MM.1S (cell line): ENCODE measurements at regions not wholly inside any gene's neighbourhood (a gene's known extent, or its start where the extent isn't known, plus 50 kb on each side); places are given as distances from the start of the nearest gene placed in this dataset.

Source experiments
- DNase-seq: peaks from one replicate; pipeline ENCODE4 v3.0.0-alpha.2; 2015
- H2AFZ ChIP-seq: fragments of 300-600 bp; sonication (generic); 2 replicates; pipeline ENCODE4 v1.6.0; 2016; ENCODE audit warnings: antibody characterized with exemption, low read length
- H3F3A ChIP-seq: fragments of 300-600 bp; sonication (generic); 2 replicates; pipeline ENCODE4 v1.6.1; 2016; ENCODE audit warnings: mild to moderate bottlenecking, antibody characterized with exemption, low read length, moderate library complexity, mixed read lengths; ENCODE audit not compliant: insufficient read depth
- H3K27ac ChIP-seq: fragments of 300-600 bp; sonication (generic); 2 replicates; pipeline ENCODE4 v1.5.1; 2016; ENCODE audit warnings: mild to moderate bottlenecking, low read length
- H3K27me3 ChIP-seq: fragments of 300-600 bp; sonication (generic); replicated peaks from 2 replicates; pipeline ENCODE4 v1.6.0; 2016; ENCODE audit warnings: low read length; ENCODE audit not compliant: insufficient read depth
- H3K36me3 ChIP-seq: fragments of 300-600 bp; sonication (generic); replicated peaks from 2 replicates; pipeline ENCODE4 v1.6.1; 2016; ENCODE audit warnings: mild to moderate bottlenecking, low read length, mixed read lengths; ENCODE audit not compliant: insufficient read depth
- H3K4me1 ChIP-seq: fragments of 300-600 bp; sonication (generic); 2 replicates; pipeline ENCODE4 v1.6.1; 2016; ENCODE audit warnings: low read length, mixed read lengths
- H3K4me2 ChIP-seq: fragments of 300-600 bp; sonication (generic); 2 replicates; pipeline ENCODE4 v1.6.0; 2016; ENCODE audit warnings: low read depth, low read length
- H3K4me3 ChIP-seq: fragments of 300-600 bp; sonication (generic); 2 replicates; pipeline ENCODE4 v1.5.1; 2016; ENCODE audit warnings: low read length, mixed read lengths
- H3K79me2 ChIP-seq: fragments of 300-600 bp; sonication (generic); 2 replicates; pipeline ENCODE4 v1.6.1; 2016; ENCODE audit warnings: mixed run types, low read length, mixed read lengths
- H3K9ac ChIP-seq: fragments of 300-600 bp; sonication (generic); 2 replicates; pipeline ENCODE4 v1.6.1; 2016; ENCODE audit warnings: low read length, mixed read lengths
- H3K9me2 ChIP-seq: fragments of 300-600 bp; sonication (generic); replicated peaks from 2 replicates; pipeline ENCODE4 v1.6.1; 2016; ENCODE audit warnings: mild to moderate bottlenecking, low read length, mixed read lengths; ENCODE audit not compliant: insufficient read depth
- H3K9me3 ChIP-seq: fragments of 300-600 bp; sonication (generic); replicated peaks from 2 replicates; pipeline ENCODE4 v1.6.1; 2016; ENCODE audit warnings: mild to moderate bottlenecking, low read length, mixed read lengths; ENCODE audit not compliant: insufficient read depth
- H4K20me1 ChIP-seq: fragments of 300-600 bp; sonication (generic); 2 replicates; pipeline ENCODE4 v1.6.1; 2016; ENCODE audit warnings: mild to moderate bottlenecking, low read length, moderate library complexity, mixed read lengths; ENCODE audit not compliant: insufficient read depth
- EZH2 ChIP-seq: fragments of 300-600 bp; sonication (generic); optimal IDR thresholded peaks from 2 replicates; pipeline ENCODE3; 2017; ENCODE audit warnings: low read depth, mild to moderate bottlenecking, antibody characterized with exemption, low read length, mixed read lengths
- EZH2phosphoT487 ChIP-seq: fragments of 300-600 bp; sonication (generic); IDR thresholded peaks from 2 replicates; pipeline ENCODE4 v1.6.1; 2018; ENCODE audit warnings: antibody characterized with exemption, low read length
- TF ChIP-seq, protein P1 (sequence below): fragments of 300-600 bp; sonication (generic); IDR thresholded peaks from 2 replicates; pipeline ENCODE4 v1.5.1; 2016; ENCODE audit warnings: antibody characterized with exemption, low read length, mixed read lengths

DNA sequence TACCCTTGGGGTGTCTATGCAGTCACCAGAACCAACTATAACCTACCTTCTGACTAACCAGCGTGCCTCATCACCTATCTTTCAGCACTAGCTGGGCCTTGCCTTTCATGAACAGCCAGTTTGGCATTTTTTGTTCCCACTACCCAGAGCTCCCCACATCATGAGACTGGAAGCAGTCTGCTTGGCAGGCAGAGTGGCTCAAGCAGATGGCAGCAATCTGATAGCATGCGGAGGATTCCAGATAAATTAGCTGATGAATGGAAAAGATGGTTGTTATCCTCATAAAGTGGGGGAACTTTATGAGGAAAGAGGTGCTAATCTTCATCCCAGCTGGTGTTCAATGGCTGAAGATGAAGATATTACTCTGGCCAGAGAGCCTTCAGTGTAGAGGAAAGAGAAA, 243.2 kb upstream of the EDA2R start:
- Histone ChIP-seq H3K79me2 (no peaks in the 10 kb centered on the region), H3K27ac (no peak overlapping the region), H2AFZ (no peak overlapping the region), H3K9me2 (no peaks in the 10 kb centered on the region), H4K20me1 (no peaks in the 10 kb centered on the region), H3K4me1 (no peaks in the 10 kb centered on the region), H3K36me3 (no peaks in the 10 kb centered on the region), H3K9ac (no peak overlapping the region), H3F3A (no peaks in the 10 kb centered on the region), H3K4me2 (no peak overlapping the region), H3K9me3 (no peaks in the 10 kb centered on the region), H3K27me3 (no peaks in the 10 kb centered on the region), H3K4me3 (no peak overlapping the region)
- no peak for DNase-seq
- TF ChIP-seq EZH2phosphoT487 (no peak), EZH2 (no peak)
- TF ChIP-seq, protein P1, sequence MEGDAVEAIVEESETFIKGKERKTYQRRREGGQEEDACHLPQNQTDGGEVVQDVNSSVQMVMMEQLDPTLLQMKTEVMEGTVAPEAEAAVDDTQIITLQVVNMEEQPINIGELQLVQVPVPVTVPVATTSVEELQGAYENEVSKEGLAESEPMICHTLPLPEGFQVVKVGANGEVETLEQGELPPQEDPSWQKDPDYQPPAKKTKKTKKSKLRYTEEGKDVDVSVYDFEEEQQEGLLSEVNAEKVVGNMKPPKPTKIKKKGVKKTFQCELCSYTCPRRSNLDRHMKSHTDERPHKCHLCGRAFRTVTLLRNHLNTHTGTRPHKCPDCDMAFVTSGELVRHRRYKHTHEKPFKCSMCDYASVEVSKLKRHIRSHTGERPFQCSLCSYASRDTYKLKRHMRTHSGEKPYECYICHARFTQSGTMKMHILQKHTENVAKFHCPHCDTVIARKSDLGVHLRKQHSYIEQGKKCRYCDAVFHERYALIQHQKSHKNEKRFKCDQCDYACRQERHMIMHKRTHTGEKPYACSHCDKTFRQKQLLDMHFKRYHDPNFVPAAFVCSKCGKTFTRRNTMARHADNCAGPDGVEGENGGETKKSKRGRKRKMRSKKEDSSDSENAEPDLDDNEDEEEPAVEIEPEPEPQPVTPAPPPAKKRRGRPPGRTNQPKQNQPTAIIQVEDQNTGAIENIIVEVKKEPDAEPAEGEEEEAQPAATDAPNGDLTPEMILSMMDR: no peak

DNA sequence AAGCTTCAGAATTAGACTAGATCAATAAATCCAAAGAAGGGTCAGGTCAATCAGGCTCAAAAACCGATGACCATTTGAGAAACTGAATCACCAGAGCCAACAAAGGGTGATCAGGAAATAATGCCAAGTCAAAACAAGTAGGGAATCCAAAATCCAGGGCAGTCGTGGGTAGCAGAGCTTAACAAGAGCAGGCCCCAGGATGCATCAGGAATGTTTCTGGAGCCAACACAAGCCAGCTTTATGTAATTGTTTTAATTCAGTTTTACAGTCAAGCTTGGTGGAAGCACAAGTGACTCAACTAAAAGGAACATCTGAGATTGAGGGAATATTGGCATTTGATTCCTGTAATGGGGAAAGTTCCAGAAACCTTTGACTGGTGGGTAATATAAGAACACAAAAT, 237.9 kb upstream of the EDA2R start:
- H3F3A ChIP-seq: no peaks in the 10 kb centered on the region
- H3K9me2 ChIP-seq: no peaks in the 10 kb centered on the region
- H3K27ac ChIP-seq: no peak overlapping the region
- no peaks in the 10 kb centered on the region for H3K4me1 ChIP-seq
- H2AFZ ChIP-seq: no peak overlapping the region
- H4K20me1 ChIP-seq: no peaks in the 10 kb centered on the region
- H3K9ac ChIP-seq: no peak overlapping the region
- no peaks in the 10 kb centered on the region for H3K9me3 ChIP-seq
- no peaks in the 10 kb centered on the region for H3K27me3 ChIP-seq
- H3K4me3 ChIP-seq: no peak overlapping the region
- H3K4me2 ChIP-seq: no peak overlapping the region
- H3K79me2 ChIP-seq: no peaks in the 10 kb centered on the region
- TF ChIP-seq EZH2 (no peak), EZH2phosphoT487 (no peak)
- TF ChIP-seq, protein P1: no peak
- H3K36me3 ChIP-seq: no peaks in the 10 kb centered on the region
- DNase-seq: no peak

DNA sequence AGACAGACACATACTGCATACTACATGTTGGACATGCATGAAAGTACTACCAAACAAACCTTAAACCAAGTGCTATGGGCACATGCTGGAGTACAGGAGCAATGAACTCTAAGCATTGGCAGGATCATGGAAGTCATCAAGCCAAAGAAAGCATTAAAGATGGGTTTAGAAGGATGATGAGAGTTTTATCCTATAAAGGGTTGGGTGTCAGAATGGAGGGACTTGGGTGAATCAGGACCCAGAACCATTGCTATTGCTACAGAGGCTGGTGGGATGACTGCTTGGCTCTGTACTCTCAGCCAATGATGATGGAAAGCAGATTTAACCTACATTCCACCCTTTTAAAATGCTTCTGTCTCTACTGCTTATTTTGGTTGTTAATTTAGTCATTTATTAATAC, 233.9 kb upstream of the EDA2R start:
- no peaks in the 10 kb centered on the region for H3F3A ChIP-seq
- TF ChIP-seq, protein P1: no peak
- TF ChIP-seq EZH2: no peak
- TF ChIP-seq EZH2phosphoT487: no peak
- H3K36me3 ChIP-seq: no peaks in the 10 kb centered on the region
- H3K27ac ChIP-seq: no peak overlapping the region
- H3K79me2 ChIP-seq: no peaks in the 10 kb centered on the region
- no peak overlapping the region for H3K4me3 ChIP-seq
- no peaks in the 10 kb centered on the region for H4K20me1 ChIP-seq
- H2AFZ ChIP-seq: no peak overlapping the region
- H3K9ac ChIP-seq: no peak overlapping the region
- H3K4me2 ChIP-seq: no peak overlapping the region
- H3K27me3 ChIP-seq: no peaks in the 10 kb centered on the region
- no peaks in the 10 kb centered on the region for H3K4me1 ChIP-seq
- no peaks in the 10 kb centered on the region for H3K9me3 ChIP-seq
- no peak for DNase-seq
- no peaks in the 10 kb centered on the region for H3K9me2 ChIP-seq
